GM04504 (cell line): ENCODE measurements at regions not wholly inside any gene's neighbourhood (a gene's known extent, or its start where the extent isn't known, plus 50 kb on each side); places are given as distances from the start of the nearest gene placed in this dataset.
"Not testable (repeated sequence)": the region's sequence is repeated elsewhere in the genome, so short reads cannot be mapped to it uniquely, and the experiment has no call there.

ENCODE experiments used
- DNase-seq: peaks from one replicate; pipeline ENCODE4 v3.0.0-alpha.2; 2012; ENCODE audit warnings: low read depth

DNA sequence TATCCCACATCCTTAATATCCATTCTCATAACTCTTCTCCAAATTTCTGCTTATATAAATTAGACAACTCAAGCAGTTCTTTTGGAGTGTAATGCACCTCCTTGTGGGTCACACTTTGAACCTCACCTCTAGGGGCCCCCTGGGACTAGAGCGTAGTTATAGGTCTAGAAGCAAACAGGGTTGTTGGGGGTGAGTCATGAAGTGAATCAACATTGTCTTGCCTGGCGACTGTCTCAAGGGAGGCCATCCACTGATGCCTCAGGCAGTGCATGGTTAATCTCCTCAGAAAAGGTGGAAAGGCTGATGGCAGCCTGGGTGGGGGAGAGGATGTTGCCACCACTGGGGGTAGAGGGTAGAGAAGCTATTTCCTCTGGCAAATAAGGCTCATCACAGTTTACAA lies 129.1 kb downstream of the TNFRSF21 start:
- no peak for DNase-seq

- DNase-seq, result no peak
These were observed 130.4 kb downstream of the TNFRSF21 start for GRCh38 chr6:47179286-47179685.

GRCh38 chr6:47175656-47176055 lies 133.5 kb upstream of the ADGRF1 start:
- DNase-seq, result no peak

DNA sequence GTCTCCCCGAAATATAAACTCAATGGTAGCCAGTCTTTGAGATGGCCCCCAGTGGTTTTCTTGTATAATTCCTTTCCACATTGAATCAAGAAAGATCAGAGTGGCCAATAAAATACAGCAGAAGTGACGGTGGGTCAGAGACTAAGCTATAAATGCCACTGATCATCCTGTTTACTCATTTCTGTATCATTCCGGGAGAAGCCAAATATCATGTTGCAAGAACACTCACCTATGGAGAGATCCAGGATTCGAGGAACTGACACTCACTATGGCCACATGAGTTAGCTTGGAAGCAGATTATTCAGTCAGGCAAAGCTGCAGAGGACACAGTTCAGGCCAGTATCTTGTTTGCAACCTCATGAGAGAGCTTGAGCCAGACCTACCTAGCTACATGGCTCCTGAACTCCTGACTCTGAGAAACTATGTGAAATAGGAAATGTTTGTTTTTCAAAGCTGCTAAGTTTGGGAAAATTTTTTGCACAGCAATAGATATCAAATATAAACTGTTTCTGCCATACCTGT lies 132.4 kb upstream of the ADGRF1 start:
- no peak for DNase-seq

DNA sequence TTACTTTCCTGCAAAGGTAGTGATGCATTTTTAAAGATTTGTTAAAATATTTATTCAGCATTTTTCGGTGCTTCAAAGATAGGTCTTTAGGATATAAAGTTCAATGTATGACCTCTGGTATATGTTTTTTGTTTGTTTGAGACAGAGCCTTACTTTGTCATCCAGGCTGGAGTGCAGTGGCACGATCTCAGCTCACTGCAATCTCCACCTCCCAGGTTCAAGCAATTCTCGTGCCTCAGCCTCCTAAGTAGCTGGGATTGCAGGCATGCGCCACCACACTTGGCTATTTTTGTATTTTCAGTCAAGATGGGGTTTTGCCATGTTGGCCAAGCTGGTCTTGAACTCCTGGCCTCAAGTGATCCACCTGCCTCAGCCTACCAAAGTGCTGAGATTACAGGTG lies 131.9 kb upstream of the ADGRF1 start:
- not testable (repeated sequence) for DNase-seq

DNA sequence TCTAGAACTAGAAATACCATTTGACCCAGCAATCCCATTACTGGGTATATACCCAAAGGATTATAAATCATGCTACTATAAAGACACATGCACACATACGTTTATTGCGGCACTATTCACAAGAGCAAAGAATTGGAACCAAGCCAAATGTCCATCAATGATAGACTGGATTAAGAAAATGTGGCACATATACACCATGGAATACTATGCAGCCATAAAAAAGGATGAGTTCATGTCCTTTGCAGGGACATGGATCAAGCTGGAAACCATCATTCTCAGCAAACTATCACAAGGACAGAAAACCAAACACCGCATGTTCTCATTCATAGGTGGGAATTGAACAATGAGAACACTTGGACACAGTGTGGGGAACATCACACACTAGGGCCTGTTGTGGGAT lies 131.0 kb upstream of the ADGRF1 start:
- not testable (repeated sequence) for DNase-seq

DNA sequence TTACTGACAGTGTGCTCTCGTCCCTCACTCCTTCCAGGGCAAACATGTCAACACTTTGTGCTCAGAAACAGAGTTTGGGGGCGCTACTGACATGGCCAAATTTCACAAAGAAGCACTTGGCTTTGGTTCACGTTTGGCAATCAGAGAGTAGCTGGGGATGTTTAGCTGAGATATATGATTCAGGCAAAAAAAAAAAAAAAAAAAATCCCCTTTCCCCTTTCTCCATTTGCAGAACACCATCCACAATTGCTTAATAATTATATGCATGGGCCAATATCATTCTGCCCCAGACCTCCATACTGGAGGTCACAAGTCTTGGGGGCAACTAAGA lies 128.4 kb upstream of the ADGRF1 start:
- DNase-seq, result no peak

GRCh38 chr6:47169785-47170616 lies 127.9 kb upstream of the ADGRF1 start:
- DNase-seq, result no peak

GRCh38 chr6:47168180-47168579 lies 126.0 kb upstream of the ADGRF1 start:
- peak; percentile 89 for DNase-seq

DNA sequence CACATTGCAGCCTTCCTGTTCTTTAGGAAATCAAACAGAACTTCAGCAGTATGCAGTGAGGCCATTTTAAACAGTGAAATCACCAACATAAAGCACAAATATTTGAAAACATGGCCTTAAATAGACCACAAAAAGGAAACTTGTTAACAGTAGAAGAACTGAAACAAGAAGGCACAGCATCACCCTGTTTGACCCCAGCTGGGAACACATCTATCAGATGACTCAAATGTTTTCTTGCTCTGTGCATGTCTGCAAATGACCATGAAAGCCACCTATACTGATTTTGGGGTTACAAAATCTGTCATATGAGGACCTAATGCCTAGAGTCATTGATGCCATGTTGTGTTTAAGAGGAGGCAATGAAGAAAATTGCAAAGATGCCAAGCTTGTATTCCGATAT lies 123.8 kb upstream of the ADGRF1 start:
- DNase-seq, result no peak

- DNase-seq, result no peak
These were observed 122.7 kb upstream of the ADGRF1 start for GRCh38 chr6:47164877-47165276.

DNA sequence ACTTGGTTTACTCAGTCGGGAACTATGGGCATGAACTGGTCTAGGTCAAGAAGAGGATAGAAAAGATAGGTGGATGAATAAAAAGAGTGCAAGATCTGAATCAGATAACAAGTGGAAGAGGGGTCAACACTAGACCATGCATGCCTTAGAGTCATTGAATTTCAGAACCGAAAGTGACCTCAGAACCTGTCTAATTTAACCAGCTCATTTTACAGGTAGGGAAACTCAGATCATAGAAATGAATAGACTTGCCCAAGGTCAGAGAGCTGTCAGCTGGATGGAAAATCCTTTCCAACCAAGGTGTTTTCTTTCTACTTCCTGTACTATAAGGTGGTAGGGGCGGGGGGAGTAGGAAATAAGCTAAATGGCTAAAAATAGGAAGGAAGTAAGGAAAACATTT lies 121.4 kb upstream of the ADGRF1 start:
- no peak for DNase-seq

DNA sequence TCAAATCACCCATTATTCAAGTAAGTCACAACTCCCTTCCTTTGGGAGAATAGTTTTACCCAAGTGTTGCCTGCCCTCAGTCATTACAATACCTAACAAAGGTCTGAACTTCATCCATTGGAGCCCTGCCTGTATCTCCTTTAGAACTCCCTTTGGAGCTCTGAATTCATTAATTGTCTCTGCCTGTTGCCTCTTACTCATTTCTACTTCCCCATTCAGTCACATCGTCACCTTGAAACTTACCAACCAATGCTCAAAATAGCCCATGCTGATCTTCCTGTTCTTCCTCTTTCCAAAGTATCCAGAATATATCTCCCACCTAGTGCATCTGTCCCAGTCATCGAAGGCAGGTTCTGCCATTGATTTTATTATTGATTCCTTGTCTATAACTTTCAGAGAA lies 120.7 kb upstream of the ADGRF1 start:
- no peak for DNase-seq

- no peak for DNase-seq
These were observed 120.1 kb upstream of the ADGRF1 start for GRCh38 chr6:47162231-47162630.

DNA sequence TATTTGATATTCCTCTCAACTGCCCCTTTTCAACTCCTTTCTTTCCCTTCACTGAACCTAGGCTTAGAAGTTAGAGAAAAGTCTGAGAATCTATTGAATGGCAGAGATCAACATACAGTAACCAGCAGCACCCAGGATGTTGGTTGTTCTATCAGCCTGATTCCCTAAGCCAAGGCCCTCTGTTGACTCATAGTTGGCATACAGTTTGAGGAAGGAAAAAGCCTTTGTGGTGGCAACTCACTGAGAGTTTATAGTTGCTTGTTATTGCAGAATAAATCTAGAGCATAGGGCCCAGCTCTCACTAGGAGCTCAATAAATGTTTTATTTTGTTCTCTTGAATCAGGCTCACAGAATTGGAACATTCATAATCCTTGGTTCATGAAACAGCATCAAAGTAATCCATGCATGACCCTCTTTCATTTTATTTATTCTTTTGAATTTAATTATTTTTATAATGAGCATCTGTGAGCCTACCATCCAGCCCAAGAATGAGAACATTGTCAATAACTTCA lies 119.1 kb upstream of the ADGRF1 start:
- no peak for DNase-seq

GRCh38 chr6:47160702-47161101 lies 118.6 kb upstream of the ADGRF1 start:
- DNase-seq, result no peak

- DNase-seq, result no peak
These were observed 117.6 kb upstream of the ADGRF1 start for GRCh38 chr6:47159763-47160162.

DNA sequence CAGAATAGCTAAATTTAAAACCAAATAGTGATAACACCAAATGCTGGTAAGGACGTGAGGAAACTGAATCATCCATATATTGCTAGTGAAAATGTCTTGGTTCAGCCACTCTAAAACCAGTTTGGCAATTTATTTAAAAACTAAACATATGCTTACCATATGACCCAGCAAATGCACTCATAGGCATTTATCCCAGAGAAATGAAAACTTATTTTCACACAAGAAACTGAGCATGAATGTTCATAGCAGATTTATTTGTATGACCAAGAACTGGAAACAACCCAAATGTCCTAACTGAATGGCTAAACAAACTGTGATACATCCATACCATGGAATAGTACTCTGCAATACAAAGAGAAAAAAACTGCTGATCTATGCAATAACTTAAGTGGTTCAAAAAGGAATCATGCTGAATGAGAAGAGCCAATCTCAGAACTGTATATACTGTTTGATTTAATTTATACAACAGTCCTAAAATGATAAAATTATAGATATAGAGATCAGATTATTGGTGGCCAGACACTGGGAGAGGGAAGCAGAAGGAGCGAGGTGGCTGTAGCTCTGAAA lies 115.6 kb upstream of the ADGRF1 start:
- DNase-seq, result no peak

GRCh38 chr6:47157063-47157462 lies 114.9 kb upstream of the ADGRF1 start:
- DNase-seq, result no peak

GRCh38 chr6:47156196-47156595 lies 114.1 kb upstream of the ADGRF1 start:
- DNase-seq, result no peak

GRCh38 chr6:47153404-47153755 lies 111.2 kb upstream of the ADGRF1 start:
- DNase-seq, result no peak

DNA sequence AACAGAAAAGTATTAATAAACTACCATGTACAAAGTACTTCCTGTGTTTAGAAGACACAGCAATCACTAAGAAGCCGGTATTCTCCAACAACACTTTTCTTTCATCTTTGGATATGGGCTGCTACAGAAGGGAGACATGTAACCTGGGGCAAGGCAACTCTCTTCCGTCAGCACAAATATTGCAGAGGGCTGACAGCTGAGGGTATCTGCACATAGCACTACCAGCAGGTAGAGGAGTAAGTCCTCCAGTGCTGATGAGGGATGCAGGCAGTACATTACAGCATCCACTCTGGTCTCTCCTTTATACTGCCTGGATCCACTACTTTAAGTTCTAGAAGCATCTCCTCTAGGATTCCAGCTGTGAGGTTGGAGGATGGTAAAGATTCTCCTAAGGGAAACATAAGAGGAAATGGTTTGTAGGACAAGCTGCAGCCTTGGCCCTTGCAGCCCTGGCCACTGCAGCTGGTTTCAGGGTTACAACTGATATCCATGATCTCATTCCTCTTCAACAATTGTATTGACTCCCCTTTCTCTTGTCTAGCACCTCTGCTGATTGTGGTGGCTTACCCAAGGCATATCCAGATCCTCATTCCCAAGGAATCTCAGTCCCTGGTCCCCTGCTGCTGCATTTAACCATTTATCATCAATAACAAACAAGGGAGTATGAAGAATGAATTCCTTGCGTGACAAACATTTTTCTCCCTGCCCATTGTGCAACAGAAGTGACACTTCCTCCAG lies 110.7 kb upstream of the ADGRF1 start:
- no peak for DNase-seq
